ENCODE measurements at regions not wholly inside any gene's neighbourhood (a gene's known extent, or its start where the extent isn't known, plus 50 kb on each side); places are given as distances from the start of the nearest gene placed in this dataset.

DNA sequence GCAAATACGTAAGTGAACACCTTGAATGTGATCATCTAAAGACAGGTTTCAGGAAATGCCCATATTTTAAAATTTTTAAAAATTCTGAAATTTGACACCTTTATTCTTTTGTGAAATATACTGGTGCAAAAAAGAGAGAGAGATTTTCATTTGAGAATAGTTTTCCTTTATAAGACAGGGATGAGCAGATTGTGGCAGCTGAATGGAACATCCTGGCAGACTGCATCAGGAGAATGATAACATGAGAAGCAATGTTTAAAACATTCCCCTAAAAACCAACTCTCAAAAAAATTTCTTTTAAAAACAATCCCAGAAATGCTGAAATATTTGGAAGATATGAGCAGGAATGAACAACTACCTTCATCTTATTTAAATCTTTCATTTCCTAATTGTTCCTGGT is 744.8 kb upstream of the ID2 start:
- no peak for DNase-seq (ENCODE audit: extremely low read depth in 1 of 2, low read depth in 1 of 2)

DNA sequence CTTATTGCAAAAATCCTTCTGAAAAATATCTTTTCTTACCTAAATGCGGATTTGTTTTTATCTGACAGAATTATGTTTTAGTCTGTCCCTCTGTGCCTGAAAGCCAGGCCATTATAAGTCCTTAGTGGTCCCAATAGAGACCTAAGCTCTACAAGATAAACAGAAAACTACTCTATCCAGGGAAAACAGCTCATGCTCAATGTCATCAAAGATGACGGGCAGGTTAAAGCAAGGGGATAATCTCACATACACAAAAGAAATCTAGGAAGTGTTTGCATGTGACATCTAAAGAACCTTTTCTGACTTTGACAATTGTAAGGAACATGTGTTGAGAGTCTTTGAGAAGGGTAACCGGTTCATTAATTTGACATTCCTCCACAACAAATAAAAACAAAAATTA is 741.1 kb upstream of the ID2 start:
- no peak for DNase-seq (ENCODE audit: extremely low read depth in 1 of 2, low read depth in 1 of 2)

DNA sequence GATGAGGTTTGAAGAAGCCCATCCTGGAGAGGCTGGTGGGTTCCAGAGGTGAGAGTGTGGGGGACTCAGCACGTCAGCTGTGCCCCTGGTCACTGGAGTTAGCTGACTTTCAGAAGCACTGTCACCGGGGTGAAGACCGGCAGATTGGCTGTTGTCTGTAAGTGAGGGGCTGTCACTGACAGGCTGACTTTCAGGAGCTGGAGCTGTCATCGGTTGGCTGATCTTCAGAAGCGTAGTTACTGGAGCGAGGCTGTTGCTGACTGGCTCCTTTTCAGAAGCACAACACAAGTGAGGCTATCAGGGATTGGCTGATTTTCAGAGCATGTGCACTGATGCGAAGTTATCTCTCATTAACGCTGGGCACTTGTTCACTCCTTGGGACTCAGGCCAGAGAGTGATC is 738.4 kb upstream of the ID2 start:
- no peak for DNase-seq (ENCODE audit: extremely low read depth in 1 of 2, low read depth in 1 of 2)

DNA sequence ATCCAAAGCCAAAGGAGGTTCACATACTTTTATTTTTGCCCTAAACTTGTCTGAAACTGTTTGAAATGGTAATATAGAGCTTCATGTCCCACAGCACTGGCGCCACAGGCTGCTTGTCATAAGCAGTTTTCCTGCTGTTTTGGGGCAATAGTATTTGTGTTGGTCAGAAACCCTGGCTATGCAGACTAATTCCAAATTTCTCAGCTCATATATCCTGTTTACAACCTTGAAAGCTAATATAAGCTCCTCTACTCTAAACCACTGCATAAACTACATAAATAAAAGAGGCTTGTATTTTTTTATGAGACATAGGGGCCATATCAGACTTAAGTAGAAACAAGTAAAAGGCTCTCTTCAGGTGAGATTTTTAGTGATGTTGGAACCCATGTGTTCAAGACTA is 736.8 kb upstream of the ID2 start:
- no peak for DNase-seq (ENCODE audit: extremely low read depth in 1 of 2, low read depth in 1 of 2)

DNA sequence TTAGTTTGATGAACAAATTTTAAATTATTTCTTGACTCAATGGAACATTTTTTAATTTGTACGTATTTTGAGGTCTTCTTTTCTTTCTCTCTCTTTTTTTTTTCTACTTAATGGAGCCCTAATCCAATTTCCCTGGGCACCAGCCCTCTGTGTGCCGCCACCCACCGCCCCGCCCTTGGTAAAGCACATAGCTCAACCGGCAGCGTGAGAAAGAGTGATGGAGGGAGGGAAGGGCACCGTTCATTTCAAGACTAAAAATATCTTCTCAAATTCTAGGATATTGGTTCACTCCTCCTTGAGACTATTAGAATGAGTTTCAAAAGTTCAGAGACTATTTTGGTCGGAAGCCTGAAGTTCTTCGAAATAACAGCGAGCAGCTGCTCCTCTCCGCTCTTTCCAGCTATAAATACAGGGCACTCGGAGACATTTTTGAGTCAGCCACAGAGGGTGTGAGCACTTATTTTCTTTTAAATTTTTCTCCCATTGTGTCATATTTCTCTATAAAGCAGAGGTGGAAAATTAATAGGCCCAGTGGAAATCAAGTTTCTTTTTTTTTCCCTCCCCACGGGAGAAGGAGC is 731.7 kb upstream of the ID2 start:
- DNase-seq (ENCODE audit: extremely low read depth in 1 of 2, low read depth in 1 of 2) = no peak

DNA sequence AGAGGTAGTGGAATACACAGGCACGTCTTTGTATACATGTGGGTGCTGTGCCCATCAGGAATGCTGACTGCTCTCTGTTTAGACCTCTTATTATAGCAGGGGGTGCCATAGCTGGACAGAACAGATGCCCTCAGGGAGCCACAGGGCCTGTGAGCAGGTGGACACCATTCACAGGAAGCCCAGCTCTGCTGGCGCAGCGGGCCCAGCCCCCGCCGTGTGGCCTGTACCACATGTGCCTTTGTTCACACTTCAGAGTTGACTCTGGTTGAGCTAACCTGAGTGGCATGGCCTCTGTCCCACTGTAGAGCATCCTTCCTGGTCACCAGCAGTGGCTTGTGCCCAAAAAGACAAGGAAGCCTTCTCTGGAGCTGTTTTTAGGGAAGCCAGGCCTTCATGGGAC is 730.9 kb upstream of the ID2 start:
- DNase-seq (ENCODE audit: extremely low read depth in 1 of 2, low read depth in 1 of 2) = no peak

DNA sequence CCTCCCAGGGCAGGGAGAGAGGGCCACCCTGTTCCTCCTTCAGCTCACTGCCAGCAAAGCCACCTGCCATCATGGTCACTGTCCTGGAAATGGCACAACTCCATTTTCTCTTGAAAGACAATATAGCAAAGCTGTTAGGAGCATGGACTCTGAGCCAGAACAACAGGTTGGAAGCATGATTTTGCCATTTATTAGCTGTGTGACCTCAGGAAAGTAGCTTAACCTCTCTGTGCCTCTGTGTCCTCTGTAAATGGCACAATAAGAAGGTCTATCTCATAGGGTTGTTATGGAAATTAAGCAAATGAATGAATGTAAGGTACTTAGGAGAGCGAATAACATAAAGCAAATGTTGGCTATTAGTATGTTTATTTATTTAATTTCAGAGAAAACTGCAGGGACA is 730.4 kb upstream of the ID2 start:
- DNase-seq (ENCODE audit: extremely low read depth in 1 of 2, low read depth in 1 of 2) = no peak

DNA sequence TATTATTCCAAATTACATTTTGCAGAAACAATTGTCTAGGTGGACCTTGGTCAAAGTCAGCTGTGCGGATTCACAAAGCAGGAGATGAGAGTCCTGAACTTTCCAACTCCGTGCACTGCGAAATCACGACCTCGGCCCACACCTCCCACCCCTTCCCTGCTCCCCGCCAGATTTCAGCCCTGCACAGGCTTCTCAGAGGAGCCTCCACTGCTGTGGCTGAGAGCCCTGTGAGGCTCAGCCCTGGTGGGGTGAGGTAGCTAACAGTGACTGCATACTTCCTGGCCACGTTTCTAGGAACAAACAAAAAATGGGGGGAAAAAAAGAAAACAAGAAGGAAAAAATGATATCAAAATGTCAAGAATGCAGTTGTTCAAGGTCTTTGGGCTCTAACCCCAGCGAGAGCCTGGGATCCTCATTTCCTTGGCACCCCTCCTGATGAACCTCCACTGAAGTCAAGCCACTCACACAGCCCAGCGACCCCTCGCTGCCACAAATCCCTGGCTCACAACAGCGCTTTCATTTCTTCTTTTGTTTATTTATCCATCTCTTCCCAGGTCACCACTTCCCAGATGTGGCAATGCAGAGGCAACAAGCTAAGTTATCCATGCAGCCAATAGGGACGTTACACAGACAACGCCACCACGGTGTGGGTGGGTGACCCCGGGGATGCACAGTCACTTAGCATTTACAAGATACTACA is 729.7 kb upstream of the ID2 start:
- no peak for DNase-seq (ENCODE audit: extremely low read depth in 1 of 2, low read depth in 1 of 2)

DNA sequence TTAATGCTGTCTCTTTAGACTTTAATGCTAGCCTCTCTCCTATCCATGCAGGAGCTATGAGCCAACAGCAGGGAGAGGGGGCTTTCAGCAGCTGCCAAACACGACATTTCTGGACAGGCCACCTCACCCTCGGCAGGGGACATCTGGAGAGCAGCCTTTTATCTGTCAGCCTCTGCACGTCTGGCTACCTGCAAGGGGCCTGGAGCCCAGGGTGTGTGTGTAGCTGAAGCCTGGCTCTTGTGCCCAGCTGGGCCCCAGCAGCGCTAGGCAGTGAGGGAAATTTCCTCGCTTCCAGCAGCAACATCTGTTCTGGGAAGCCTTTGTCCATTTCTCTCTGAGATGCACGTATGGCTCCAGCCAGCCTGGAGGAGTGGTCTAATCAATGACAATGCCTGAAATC is 728.7 kb upstream of the ID2 start:
- no peak for DNase-seq (ENCODE audit: extremely low read depth in 1 of 2, low read depth in 1 of 2)

DNA sequence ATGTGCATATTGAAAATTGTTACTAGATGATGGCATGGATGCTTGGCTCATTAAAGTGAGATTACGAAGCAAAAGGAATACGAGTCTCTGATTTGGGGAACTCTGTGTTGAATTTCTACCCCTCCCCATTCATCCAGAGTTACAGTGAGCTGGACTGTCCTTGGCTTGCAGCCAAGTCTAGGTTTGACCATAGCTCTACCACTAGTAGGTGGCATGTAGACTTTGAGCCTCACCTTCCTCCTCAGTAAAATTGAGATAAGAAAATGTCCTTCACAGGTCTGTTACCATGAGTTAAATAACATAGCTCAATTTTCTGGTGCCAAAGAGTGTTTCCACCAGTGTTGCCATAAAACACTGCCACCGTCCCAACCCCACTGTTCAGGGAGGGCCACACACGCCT is 727.6 kb upstream of the ID2 start:
- DNase-seq (ENCODE audit: extremely low read depth in 1 of 2, low read depth in 1 of 2) = no peak

DNA sequence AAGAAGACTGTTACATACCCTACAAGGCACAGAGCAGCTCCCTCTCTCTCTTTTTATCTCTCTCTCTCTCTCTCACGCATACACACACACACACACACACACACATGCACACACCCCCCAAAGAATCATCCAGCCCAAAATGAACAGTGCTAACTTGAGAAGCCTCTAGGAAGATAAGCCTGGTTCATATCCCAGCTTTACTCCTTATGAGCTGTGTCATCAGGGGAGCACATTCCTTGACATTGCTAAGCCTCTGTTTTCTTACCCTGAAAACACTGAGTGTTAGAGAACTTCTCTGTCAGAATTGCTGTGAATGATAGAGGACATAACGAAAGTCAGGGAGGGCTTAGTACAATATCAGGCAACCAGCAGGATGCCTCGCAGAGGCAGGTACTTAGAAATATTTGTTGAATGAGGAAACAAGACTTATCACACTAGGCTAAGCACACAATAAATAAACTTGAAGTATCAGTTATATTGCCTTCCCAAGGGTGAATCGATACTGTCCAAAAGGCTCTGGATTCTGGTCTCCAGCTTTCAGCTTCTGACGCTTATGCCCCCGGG is 725.6 kb upstream of the ID2 start:
- DNase-seq (ENCODE audit: extremely low read depth in 1 of 2, low read depth in 1 of 2) = no peak

DNA sequence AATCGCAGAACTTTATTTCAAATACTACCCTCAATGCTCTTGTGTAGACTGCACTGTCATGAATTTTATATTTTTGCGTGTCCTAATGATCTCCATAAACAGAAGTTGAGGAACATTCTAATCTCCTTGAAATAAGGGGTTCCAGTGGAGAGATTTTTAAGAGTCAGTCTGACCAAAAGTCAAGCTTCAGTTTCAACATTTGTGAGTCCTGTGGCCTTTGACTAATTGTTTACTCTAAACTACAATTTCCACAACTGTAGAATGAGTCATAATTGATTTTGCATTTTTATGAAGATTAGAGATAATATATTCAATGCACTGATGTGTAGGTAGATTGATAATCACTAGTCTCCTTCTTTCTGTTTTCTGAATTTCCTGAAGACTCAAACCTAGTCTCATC is 720.3 kb upstream of the ID2 start:
- no peak for DNase-seq (ENCODE audit: extremely low read depth in 1 of 2, low read depth in 1 of 2)

DNA sequence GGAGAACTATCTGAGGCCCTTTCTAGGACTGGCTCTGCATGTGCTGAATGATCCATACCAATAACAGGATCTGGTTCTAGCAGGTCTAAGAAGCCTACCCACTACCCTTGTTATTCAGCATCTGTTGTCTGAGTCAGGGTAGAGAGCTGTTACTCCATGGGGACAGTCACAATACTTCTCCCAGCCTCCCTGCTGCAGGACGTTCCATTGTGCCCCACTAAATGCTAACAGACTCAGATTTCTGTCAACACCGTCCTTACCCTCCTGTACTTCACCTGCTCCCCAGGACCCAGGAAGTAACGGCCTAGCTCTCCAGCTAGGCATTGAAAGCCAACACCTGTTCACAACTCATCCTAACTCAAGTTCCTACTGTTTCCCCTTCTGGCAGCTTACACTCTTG is 719.7 kb upstream of the ID2 start:
- DNase-seq (ENCODE audit: extremely low read depth in 1 of 2, low read depth in 1 of 2) = no peak

DNA sequence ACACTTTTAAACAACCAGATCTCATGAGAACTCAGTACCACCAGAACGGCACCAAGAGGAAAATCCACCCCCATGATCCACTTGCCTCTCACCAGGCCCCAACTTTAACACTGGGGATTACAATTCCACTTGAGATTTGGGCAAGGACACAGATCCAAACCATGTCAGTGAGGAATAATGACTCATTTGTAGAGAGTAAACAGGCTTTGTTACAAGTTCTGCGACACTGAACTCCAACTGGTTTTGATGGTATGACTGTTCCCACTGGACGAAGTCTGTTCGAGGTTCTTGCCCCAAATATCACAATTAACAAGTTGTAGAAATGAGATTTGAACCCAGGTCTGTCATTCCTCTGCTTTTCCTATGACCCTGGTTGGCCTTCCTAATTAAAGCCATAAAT is 718.1 kb upstream of the ID2 start:
- DNase-seq (ENCODE audit: extremely low read depth in 1 of 2, low read depth in 1 of 2) = no peak

DNA sequence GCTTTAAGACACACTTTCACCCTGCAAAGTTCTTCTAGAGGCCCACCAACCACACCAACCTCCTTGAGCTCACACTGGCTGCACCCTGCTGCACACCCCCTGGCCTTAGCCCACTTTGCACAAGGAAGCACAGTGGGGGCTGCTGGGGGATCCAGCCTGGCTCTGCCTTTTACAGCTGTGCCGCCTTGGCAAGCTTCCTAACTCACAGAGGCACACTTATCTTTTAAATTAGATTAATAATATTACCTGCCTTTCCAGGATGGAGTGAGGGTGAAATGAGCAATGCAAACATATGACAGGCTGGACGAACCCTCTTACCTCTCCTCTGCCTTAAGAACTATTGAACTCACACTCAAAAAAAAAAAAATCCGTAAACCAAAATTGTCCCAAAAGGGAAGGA is 715.8 kb upstream of the ID2 start:
- DNase-seq (ENCODE audit: extremely low read depth in 1 of 2, low read depth in 1 of 2) = no peak

DNA sequence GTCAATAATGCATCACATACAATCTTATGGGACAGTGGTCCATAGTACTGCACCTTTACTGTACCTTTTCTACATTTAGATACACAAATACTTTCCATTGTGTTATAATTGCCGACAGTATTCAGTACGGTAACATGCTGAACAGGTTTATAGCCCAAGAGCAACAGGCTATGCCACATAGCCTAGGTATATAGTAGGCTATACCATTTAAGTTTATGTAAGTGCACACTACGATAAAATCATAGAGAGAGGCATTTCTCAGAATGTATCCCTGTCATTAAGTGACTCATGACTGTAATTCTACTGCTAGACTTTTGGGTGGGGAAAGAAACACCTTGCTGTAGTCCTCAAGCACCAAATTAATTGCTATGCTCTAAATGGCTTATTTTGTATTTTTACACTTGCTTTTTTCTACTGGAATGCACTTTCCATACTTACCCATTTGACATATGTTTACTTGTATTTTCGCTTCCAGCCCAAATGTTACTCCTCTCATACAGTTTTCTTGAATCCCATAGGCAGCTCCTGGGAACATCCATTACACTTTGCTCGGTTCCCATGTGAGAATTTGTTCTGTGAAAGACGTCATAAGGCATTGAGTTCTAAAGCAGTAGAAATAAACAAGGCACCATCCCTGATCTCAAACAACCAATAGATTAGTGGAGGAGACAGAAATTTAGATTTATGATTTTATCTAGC is 714.0 kb upstream of the ID2 start:
- DNase-seq (ENCODE audit: extremely low read depth in 1 of 2, low read depth in 1 of 2) = no peak

DNA sequence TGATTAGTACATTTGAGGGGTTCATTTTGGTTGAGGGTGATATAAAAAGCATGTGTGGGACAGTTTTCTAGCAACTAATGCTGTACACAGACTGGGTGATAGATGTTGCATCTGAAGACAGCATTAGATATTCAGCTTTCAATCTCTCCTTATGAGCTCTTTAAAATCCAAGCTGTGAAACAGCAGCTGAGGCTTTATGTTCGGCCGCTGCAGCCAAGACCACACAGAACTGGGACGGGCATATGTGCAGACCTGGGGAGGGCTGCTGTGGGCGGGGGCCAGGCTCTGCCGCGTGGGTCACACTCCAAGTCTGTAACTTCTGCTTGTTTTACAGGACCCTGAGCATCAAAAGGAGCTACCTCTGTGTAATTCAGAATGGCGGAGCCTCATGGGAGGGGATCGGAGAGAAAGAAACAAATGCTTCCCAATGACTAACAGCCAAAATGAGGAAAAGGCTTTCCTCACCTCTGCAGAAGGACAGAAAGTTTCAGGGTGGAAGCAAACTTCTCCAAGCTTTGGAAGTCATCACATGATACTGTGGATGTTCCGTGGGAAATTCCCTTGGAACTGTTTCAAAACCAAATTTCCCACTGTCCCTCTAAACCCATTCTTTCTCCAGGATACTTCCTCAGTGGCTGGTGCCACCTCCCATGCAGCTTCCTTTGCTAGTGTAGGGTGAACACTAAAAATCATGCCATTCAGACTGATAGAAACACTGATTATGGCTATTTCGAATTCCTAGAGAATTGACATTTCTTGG is 711.9 kb upstream of the ID2 start:
- no peak for DNase-seq (ENCODE audit: extremely low read depth in 1 of 2, low read depth in 1 of 2)

DNA sequence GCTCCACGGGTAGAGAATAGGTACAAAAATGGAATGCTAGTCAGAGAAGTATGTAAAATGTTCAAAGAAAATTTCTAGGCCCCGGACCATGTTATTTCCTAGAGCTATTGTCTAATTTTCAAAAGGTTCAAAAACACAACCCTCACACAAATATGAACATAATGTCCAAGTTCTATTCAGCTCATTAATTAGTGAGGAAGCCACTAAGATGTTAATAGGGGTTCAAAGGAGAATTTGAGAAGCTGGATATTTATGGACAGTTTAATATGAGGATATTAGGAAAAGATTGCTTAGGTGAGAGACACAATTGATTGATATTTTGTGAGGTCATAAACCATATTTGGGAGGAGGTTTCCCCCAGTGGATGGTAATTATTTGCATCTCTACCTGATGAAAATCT is 710.6 kb upstream of the ID2 start:
- no peak for DNase-seq (ENCODE audit: extremely low read depth in 1 of 2, low read depth in 1 of 2)

DNA sequence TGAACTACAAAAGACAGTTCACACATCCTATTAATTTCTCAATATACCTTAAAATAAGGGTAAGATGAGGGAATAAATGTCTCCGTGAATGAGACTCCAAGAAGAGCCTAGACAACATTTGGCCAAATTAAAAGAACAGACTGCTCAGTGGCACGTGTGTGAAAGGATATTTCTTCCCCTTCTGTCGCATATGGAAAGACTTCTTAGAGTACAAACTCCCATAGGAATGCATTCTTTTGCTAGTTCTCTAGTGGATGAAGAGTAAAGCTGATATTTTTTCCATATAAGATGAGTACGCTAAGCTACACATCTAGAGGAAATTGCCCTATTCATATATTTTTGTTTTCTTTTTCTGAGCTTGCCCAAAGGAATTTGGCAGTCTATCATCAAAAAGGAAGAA is 710.0 kb upstream of the ID2 start:
- no peak for DNase-seq (ENCODE audit: extremely low read depth in 1 of 2, low read depth in 1 of 2)

DNA sequence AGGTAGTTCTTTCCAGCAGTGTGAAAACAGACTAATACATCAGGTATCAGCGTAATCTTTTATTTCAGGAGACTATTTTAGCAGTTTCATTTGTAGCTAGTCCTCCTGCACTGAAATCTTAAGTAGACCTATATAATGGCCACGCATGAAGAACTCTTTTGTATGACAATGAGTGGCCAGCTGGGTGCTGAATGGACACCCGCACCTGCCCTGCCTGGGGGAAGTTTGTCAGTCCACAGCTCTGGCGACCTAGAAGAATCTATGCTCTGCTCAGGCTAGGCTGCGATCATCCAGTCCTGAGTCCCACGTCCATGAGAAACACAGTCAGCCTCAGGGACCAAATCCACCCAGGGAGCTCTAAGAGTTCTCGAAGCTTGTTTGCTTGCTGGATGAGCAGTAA is 709.2 kb upstream of the ID2 start:
- no peak for DNase-seq (ENCODE audit: extremely low read depth in 1 of 2, low read depth in 1 of 2)

DNA sequence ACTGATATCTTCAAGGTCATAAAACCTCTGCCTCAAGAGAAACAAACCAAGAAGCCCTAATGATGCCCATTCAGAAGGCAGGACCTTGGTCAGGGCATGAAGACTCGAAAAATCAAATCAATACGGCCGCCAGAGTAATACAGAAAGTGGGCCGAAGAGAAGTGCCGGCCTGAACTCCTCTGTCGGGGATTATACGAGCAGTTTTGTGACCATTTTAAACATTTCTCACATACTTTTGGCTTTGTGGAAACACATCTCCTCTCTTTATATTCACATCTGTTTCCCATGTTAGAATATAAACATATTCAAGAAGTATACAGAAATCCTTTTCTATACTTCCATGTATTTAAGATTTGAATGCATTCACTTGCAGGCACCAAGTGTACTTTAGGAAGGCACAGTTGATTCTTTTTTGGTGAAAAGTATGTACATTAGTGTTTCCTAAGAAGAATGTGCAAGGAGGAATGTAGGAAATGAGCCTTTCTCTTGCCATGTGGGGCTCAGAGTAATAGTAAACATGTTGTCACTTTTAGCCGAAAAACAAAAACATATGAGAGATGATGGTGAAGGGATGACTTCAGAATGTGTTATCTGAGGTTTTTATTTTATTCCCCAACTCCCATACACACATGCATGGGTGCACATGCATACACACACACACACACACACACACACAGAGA is 707.9 kb upstream of the ID2 start:
- no peak for DNase-seq (ENCODE audit: extremely low read depth in 1 of 2, low read depth in 1 of 2)
